ENCODE measurements at regions not wholly inside any gene's neighbourhood (a gene's known extent, or its start where the extent isn't known, plus 50 kb on each side); places are given as distances from the start of the nearest gene placed in this dataset.

GRCh38 chr11:104803776-104804175 is 94.5 kb downstream of the CASP12 start:
- Histone ChIP-seq H3K4me3 (ENCODE audit: extremely low read depth in 1 of 4, insufficient read depth in 2 of 4, low read depth in 3 of 4, low read length in 4 of 4) (no peak overlapping the region), H3K14ac (ENCODE audit: insufficient read length) (no peak overlapping the region), H2BK12ac (ENCODE audit: low read depth, low read length) (no peak overlapping the region), H3K23ac (ENCODE audit: insufficient read length) (no peak overlapping the region), H3K23me2 (ENCODE audit: low read depth, low read length) (no peaks in the 10 kb centered on the region), H3K79me2 (ENCODE audit: control insufficient read depth in 1 of 2, insufficient read depth in 2 of 2, low read length in 2 of 2) (no peaks in the 10 kb centered on the region), H4K91ac (replicated peaks; ENCODE audit: insufficient read length, low read length) (no peak overlapping the region), H2AK5ac (ENCODE audit: low read depth, low read length) (no peak overlapping the region), H4K8ac (ENCODE audit: extremely low read depth, insufficient read depth, low read length) (no peak overlapping the region), H3K18ac (ENCODE audit: extremely low read depth, low read length) (no peak overlapping the region), H4K5ac (ENCODE audit: insufficient read length, low read depth, low read length) (no peak overlapping the region), H3K27me3 (replicated peaks in 1 of 4; ENCODE audit: control insufficient read depth in 3 of 4, extremely low read depth in 1 of 4, insufficient read depth in 3 of 4, low read length in 3 of 4) (no peaks in the 10 kb centered on the region), H2BK5ac (ENCODE audit: low read depth, low read length) (no peak overlapping the region), H2BK15ac (ENCODE audit: low read length) (no peak overlapping the region), H3K79me1 (ENCODE audit: low read depth, low read length) (no peaks in the 10 kb centered on the region), H2BK120ac (replicated peaks; ENCODE audit: low read depth, low read length) (no peak overlapping the region), H3K27ac (ENCODE audit: low read depth, low read length) (no peak overlapping the region), H4K20me1 (replicated peaks in 1 of 2; ENCODE audit: control insufficient read depth in 1 of 2, insufficient read depth in 2 of 2, low read length in 2 of 2) (no peaks in the 10 kb centered on the region), H3K9me3 (ENCODE audit: insufficient read depth in 2 of 2, low read depth in 1 of 2, low read length in 1 of 2) (no peaks in the 10 kb centered on the region), H2AFZ (ENCODE audit: low read length) (no peak overlapping the region), H3K4ac (replicated peaks; ENCODE audit: insufficient read length, low read depth, low read length) (no peak overlapping the region), H3K4me2 (ENCODE audit: insufficient read depth in 1 of 2, low read depth in 2 of 2, low read length in 2 of 2) (no peak overlapping the region), H3K4me1 (replicated peaks in 1 of 4; ENCODE audit: control insufficient read depth in 3 of 4, insufficient read depth in 4 of 4, low read length in 3 of 4) (no peaks in the 10 kb centered on the region), H3K36me3 (ENCODE audit: control insufficient read depth in 2 of 4, insufficient read depth in 4 of 4, low read length in 3 of 4) (no peaks in the 10 kb centered on the region), H2BK20ac (ENCODE audit: low read length) (no peak overlapping the region), H3K56ac (replicated peaks; ENCODE audit: insufficient read length, low read depth, low read length) (no peak overlapping the region), H3K9ac (replicated peaks in 1 of 4; ENCODE audit: extremely low read depth in 1 of 4, low read depth in 3 of 4, low read length in 3 of 4) (no peak overlapping the region)
- WGBS, 2 experiments (ENCODE audit: extremely low coverage in 1 of 2, insufficient coverage in 1 of 2, insufficient read length in 1 of 2, insufficient replicate concordance in 2 of 2, low coverage in 1 of 2, low lambda C conversion rate in 2 of 2, missing lambda C conversion rate in 1 of 2): 87% methylated on average over 2 of the region's 2 CpGs; no CpG with 5 or more reads in 1 of the 2 experiments
- no peak for FAIRE-seq
- DNase-seq (ENCODE audit: low read depth in 1 of 2, low spot score in 2 of 2): no peak
- CTCF ChIA-PET (ENCODE audit: partially characterized antibody): interaction anchor here (0.7 kb wide), 1 partner anchor 77 kb away, joined by 3 read pairs; no protein-coding TSS in a partner anchor
- POLR2A ChIA-PET (ENCODE audit: partially characterized antibody): no interaction called here
- no peak for TF ChIP-seq POU5F1 (IDR thresholded peaks at IDR 0.05; ENCODE audit: low read depth, low read length)

Data from H1 (cell line).